ENCODE measurements at regions not wholly inside any gene's neighbourhood (a gene's known extent, or its start where the extent isn't known, plus 50 kb on each side); places are given as distances from the start of the nearest gene placed in this dataset.
A peak's percentile ranks its signal among the peaks of the same experiment; 100 is the strongest.

DNA sequence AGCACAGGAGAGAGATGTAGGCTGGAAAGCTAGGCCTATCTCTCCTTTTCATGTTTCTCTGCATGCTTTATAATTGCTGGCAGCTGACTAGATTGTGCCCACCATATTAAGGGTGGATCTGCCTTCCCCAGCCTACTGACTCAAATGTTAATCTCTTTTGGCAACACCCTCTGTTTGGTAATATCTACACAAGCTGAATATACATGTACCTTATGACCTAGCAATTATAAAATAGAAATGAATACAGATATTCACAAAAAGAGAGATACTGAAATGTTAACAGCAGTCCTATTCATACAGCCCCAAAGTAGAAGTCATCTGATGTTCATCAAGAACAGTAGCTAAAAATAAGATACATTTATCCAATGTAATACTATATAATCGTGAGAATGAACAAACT is 429.6 kb downstream of the EPM2A start:
- DNase-seq: no peak

DNA sequence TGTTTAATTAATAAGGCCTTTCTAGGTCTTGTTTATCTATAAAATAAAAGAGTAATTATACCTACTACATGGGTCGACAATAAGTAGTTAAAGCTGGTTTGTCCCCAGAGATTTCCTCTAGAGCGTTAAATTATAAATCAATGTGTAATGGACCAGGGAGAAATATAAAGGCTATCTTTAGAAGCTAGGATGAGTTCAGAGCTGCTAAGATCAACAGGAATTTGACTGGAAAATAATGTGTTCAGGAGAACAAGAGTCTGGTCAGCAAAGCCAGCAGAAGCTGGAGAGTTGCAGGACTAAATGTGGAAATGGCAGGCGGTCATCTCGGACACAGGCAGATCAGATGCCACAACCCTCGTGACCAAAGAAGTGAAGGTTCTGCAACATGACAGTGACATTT is 428.8 kb downstream of the EPM2A start:
- no peak for DNase-seq

DNA sequence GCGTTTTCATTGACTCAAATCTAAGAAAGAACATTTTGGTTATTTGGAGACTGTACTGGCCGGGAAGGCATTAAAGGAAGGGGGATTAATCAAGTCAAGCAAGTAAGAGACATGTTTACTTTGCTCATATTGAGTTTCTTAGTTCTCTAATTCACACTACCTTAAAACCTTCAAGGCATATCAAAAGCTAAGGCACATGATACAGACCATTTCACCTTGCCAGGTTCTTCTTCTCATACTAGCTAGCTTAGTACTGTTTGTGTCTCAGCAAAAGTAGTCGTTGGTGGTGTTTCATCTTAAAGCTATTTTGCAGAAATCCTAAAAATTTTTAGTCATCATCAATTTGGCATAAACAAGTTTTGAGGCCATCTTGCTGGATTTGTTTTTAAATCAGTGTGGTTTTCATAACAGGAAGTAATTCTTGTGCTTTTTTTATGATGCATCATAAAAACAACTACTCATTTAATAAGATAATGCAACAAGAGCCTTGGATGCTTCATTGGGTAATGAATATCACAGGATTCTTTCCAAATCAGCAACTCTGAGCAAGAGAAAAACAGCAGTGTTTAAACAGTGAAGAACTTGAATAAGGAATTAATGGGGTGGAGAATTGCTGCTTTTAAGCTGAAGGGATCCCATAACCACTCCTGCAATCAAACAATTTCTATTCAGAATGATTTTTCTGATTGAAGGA is 425.3 kb downstream of the EPM2A start:
- peak; percentile 78 for DNase-seq

DNA sequence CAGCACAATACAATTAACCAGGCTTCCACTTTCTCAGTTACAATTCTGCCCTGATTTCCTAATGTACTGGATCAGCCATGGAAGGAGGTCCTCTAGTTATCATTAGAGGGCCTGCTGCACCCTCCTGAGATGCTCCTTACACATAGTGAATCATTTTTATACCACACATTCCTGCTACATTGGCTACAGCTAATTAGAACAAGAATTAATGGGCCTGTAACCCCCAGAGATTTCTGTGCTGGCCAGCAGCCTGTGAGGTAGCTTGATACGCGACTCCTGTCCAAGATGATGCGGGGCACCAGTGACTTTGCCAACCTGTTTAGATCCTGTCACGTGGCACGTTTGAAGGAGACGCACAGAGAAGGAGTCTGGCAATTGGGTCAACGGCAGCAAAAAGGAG is 422.8 kb downstream of the EPM2A start:
- DNase-seq: no peak

DNA sequence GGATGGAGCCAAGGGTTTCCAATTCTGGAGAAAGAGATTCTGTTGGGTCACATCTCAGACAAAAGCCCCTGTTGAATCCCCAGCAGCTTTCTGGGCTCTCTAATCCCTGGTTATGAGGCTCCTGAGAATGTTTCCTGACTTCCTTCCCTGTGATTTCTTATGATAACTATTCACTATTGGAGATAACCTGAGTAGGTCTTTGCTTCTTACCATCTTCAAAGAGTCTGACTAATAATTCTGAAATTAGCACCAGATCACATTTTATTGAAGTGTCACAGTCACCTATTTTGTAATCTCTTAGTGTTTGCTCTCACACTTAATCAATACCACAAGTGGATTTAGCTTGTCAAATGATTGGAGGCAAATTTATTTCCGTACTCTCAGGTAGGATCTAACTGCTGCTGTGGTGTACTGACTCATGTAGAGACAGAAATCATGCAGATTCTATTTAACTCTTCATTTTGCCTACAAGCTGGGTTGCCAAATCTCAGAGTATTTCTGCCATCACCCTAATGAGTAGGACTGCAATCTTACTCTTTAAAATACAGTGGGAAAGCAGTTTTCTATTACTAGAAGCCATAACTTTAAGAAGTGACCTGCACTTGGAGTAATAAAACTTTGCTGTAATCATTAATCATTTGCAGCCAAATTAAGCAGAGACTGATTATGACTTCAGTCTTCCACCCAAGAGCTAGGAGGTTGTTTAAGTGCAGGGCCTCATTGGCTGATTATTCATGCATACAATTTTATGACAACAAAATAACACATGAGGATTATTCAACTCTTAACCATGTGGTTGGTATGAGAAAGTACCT is 422.1 kb downstream of the EPM2A start:
- DNase-seq: no peak

DNA sequence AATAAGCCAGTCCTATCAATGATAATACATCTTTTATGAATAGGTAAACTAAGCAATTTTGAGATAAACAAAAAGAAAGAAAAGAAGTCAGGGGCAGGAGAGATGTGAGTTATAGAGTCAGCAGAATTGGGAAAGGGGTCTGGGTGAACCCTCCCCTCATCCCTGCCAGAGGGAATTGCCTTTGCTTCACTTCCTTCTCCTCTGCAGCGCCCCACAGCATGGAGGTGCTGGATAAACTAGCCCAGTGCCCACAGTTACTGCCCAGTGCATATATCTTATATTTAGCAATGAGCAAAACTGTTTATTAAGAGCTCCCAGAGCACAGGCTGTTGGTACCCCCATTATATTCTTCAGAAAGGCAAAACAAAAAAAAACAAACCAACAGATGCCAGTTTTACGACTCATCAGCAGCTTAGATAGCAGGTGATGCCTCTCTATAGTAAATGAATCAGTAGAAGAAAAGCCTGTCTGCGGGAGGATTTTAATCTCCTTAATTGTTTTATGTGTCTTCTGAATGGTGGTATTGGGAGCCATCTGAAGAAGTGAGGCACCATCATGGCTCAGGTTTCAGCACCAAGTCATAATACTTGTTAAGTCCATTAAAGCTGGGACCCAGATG is 419.2 kb downstream of the EPM2A start:
- peak; percentile 33 for DNase-seq

DNA sequence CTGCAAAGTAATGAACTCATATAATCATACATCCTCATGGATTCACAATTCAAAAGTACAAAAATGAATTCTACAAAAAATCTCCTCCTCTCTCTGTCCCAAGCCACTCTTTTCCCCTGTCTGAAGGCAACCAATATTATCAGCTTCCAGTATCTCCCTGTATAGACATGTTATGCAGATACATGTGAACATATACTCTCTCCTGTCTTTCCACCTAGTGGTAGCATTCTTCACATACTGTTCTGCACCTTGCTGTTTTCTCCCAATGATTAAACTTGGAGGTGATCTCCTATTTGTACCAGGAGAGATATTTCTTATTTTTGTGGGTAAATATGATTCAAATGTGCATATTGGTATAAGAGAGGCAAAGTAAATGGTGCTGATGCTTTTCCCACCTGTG is 416.4 kb downstream of the EPM2A start:
- no peak for DNase-seq

DNA sequence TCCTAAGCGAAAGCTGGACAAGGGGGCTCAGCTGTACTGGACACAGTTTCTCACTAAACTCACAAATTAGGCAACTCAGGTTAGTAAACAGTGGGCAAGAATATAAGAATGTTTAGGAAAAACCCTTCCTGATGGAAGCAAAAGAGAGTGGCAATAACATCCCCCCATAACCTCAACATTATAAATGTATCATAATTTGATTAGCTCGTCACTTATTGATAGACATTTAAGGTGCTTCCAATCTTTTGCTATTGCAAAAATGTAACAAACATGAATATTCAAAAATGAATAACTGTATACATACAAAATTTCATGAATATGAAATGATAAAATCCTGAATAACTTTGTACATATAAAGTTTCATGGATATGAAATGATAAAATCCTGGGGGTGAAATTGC is 415.7 kb downstream of the EPM2A start:
- DNase-seq: no peak

DNA sequence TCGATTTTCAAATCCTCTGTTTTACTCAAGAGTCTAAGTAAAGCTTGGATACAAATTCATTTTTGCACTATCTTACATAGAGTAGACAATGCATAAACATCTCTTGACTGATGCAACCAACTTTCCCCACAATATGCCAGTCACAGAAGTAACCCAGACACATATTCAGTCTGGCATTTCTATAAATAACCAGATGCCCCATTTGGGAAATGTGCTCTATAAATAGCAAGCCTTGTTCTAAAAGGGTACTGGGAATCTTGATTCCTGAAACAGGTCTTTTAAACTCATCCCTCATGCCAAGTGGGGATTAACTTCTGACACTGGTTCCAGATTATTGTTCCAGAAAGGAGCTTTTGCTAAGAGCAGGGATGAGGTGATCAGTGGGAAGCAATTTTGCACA is 411.7 kb downstream of the EPM2A start:
- no peak for DNase-seq

DNA sequence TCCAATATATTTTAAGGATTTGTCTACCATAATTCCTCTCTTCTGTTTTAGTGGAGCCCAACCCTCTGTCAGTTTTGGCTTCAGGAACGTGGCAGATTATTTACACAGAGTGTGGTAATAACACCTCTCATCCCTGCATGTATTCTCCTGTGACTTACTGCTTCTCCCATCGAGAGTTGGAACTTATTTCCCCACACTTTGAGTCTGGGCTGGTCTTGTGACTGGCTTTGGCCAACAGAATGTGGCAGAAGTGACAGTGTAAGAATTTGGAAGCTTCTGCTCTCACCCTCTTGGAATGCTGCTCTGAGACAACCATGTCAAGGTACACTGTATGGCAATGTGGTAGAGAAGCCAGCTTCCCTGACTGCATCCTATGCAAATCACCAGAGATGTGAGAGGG is 407.7 kb downstream of the EPM2A start:
- no peak for DNase-seq

DNA sequence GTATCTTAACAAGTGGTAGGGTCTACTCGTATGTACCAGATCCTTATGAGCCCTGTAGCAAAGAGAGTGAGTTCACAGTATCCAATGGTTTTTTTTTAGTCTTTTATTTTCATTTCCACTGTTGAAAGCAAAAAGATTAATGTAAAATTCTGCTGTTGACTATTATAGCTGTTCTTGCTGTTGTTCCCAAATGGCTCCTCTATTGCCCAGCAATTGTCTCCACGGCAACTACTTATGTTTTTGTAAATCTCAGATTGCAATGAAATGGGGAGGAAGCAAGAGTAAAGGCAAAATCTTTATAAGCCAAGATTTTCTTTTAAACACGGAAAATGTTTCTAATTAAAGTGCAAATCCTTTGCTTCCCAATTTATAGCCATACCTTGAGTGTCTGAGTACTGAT is 406.1 kb downstream of the EPM2A start:
- DNase-seq: no peak

DNA sequence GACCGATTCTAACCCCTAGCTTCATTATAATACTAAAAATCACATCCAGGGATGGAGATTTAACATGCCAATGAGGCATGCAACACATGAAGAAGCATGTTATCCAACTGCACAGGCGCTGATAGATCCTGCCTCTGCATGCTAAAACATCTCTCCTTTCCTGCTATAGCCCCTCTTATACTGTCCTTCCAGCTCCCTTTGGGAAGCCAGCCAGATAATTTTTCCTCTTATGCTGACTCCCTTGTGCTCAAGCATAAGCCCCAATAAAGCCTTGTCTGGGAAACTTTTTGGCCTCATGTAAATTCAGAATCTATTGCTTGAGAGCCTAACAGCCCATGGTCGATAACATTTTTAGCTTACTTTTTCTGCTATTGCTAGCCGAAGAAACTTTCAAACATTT is 404.3 kb downstream of the EPM2A start:
- DNase-seq: no peak

DNA sequence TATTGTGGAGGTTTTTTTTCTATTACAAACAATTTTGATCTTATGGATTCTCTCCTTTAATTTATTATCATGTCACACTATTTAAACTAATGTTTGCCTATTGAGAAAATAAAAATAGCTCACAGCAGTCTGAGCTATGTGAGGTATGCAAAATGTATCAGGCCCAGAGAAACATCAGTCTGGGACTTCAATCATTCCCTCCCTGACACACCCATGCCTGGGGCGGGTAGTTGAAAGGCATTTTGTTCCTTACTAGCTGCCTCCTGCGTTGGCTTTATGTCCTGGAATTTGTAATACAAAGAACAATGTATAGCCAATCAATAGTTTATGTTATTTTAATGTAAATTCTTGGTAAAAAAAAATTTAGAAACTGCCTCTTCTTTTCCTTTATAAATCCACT is 403.3 kb downstream of the EPM2A start:
- DNase-seq: peak; percentile 16

DNA sequence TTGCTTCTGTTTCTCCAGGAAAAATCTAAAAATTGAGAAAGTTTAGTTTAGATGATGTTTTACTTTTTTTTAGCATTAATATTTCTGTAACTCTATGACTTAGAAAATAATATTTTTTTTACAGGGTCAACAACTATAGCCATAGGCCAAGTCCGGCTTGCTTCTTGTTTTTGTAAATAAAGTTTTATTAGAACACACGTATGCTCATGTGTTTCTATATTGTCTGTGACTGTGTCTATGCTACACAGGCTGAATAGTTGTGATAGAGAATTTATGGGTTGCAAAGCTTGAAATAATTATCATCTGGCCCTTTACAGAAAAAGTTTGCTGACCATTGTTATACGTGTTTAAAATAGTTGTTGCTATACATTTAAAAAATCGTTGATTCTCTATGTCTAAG is 399.2 kb downstream of the EPM2A start:
- no peak for DNase-seq

DNA sequence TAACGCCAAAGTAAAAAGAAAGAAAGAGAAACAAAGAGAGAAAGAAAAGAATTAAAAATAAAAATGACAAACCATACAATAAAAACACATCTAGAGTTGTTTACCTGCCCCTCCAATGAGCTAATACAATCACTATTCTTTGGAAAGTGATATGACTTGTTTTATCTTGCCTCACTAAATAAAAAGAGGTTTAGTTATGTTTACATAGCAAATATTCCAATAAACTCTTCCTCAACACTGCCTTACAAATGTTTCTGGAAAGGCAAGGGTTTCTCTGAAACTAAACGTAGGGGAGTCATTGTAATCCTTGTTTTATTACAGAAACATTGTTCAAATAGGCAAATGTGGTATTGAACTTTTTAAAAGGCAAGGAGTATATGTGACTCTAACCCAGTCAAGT is 396.2 kb downstream of the EPM2A start:
- DNase-seq: no peak

DNA sequence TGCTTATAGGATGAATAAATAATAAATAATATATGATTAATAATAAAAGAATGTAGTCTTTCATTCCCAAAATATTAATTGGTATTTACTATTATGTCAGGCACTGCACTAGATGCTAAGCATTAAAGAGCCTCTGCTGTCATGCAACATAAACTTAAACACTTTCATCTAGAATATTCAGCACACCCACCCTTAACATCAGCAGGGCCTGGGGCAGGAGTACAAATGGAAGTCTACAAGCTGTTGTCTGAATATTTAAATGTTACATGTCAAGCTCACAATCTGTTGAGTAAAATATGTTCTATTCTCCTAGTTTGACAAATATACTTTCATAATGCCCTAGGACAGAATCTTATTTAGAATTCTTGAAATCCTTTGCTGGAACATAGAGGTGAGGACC is 395.1 kb downstream of the EPM2A start:
- no peak for DNase-seq

DNA sequence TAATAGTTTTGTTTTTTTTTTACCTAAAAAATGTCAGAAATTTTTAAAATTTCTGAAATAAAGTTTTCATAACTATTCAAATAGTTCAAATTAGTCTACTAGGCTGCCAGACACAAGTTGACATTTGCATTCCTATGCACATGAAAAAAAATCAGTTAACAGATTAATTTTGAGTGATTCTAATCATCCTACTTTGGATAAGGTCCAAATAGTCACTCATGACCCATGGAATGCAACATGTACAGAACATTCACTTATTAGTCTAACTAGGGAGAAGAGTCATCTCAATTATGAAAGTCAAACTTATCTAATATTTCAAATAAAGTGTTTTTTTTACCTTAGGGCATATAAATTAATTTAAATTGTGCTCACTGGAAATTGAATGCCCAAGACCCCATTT is 390.2 kb downstream of the EPM2A start:
- DNase-seq: peak; percentile 13

DNA sequence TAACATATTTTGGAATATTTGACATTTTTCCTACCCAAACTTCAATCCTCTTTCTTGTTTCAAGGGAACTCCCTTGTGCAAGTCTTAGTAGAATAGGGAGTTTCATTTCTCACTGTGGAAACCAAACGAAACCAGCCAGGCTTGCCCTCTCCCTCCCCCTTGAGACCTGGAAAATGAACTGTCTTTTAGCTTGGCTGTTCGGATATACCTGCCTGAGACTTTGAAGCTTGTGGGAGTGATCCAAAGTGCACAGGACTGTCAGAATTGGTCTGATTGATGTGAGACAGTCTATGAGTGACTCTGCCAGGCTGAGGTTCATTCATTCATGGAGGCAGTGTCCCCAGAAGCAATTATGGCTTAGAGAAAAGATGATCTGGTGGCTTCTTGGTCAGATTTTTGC is 388.1 kb downstream of the EPM2A start:
- no peak for DNase-seq

DNA sequence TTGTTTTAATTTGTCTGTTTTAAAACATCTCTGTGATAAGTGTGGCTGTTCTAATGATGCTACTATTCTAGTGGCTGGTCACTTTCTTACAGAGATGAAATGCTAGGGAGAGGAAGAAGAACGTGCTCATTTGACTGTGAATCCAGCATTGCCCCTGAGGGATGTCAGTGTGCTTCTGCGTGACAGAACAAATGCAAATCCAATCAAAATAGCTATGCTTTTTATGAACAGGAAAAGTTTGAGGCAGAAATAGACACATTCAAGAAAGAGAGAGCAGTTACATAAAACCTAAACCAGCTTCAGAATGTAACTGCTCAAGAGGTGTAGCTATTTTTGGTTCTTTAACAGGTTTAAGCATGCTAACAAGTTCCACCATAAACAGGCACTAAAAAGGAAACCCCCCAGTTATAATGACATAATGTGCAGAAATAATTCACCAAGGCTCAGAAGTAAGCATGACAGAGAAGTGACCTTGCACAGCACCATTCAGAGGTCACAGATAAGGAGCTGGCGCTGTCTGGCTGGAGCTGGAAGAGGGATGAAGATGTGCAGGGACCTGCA is 385.3 kb downstream of the EPM2A start:
- DNase-seq: no peak

DNA sequence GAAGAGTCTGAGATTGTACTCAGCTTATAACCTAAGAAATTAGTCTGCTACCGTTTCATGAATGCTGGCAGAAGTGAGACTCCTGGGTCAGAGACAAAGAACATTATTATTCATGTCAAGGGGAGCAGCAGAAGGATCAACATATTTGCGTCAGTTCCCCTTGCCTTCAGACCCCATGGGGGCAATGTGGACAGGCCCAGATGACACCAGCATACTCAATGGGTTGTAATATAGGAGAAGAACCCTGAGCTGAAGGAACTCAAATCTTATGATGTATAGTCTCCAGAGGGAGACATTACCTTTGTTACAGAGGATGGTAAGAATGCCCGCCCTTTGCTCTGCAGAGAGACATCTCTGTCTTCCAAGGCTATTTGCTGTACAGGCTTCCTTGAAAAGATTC is 384.4 kb downstream of the EPM2A start:
- DNase-seq: no peak

DNA sequence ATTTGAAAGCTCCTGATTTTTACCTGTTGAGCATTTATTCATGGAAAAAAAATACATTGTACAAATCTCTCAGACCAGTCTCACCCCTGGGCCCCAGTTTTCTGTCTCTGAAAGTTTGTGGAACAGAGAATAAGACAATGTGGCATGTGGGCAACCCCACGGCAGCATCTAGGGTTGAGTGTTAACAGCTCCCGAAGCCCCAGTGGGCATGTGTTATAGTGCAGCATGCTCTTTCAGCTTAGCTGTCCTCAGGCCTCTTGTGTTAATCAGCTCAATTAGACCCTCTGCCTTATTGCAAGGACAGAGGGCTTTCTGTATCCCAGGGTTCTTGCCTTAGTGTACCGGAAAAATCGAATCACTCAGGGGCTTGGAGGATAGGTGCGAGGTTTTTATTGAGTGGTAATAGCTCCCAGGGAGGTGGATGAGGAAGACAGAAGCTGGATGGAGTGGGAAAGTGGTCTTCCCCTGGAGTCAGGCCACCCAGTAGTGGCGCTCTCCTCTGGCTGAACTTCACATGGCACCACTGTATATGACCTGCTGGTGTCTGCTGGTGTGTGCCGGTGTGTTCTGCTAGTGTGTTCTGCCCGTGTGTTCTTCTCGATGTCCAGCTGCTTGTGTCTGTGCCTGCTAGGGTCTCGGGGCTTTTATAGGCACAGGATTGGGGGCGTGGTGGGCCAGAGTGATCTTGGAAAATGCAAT is 382.8 kb downstream of the EPM2A start:
- no peak for DNase-seq

DNA sequence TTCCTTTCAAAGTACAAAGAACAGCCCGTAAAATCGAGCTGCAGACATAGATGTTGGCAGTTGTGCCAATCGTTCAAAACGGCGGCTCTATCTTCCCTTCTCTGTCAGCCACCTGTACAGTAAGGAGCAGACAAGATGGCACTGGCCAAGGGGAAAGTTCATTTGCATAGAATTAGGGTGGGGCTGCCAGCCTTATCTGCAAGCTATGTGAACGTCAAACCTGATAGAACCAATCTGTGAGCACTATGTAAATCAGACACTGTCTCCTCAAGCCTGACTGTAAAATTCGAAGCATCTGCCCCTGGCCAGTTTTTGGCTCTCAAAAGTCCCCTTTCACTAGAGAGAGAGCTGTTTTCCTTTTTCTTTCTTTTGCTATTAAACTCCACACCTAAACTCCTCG is 374.5 kb downstream of the EPM2A start:
- DNase-seq: no peak

DNA sequence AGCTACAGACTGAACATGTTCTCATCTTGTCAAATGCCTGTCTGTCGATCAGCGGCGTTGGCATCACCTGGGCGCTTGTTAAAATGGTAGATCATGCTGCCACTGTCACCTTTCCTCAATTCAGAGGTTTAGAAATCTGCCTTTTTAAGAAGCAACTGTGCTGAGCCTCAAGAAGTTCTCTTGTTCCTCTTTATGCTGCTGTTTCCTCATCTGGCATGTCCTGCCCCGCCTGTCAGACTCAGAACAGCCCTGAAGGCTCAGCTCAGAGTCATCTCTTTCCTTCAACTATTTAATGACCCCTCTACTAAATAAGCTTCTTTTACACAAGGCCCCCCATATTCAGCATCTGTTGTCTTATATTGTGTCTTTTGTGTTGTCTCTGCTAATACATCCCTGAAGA is 368.2 kb downstream of the EPM2A start:
- DNase-seq: no peak

All from EL (cell line).